Astrocyte (in vitro differentiated cells and primary cell): ENCODE measurements at regions not wholly inside any gene's neighbourhood (a gene's known extent, or its start where the extent isn't known, plus 50 kb on each side); places are given as distances from the start of the nearest gene placed in this dataset.

ENCODE experiments used
- DNase-seq: peaks from one replicate; pipeline ENCODE4 v3.0.0-alpha.2; 2010; ENCODE audit warnings: low read depth
- FAIRE-seq: peaks from 2 replicates; lab custom pipeline; 2011; peaks lifted over from hg19 to GRCh38; lab: Jason Lieb, UNC
- H2AFZ ChIP-seq: 2 replicates; pipeline ENCODE4 v1.6.0; 2012; ENCODE audit warnings: low read depth, low read length, inconsistent platforms
- H3K27ac ChIP-seq: 2 replicates; pipeline ENCODE4 v1.5.1; 2011; ENCODE audit warnings: low read depth, low read length, inconsistent platforms
- H3K27me3 ChIP-seq: 2 replicates; pipeline ENCODE4 v1.6.0; 2011; ENCODE audit warnings: low read length, inconsistent platforms; ENCODE audit not compliant: insufficient read depth
- H3K36me3 ChIP-seq: 2 replicates; pipeline ENCODE4 v1.5.1; 2011; ENCODE audit warnings: low read length, inconsistent platforms; ENCODE audit not compliant: insufficient read depth
- H3K4me1 ChIP-seq: 2 replicates; pipeline ENCODE4 v1.5.1; 2011; ENCODE audit warnings: low read length, inconsistent platforms; ENCODE audit not compliant: insufficient read depth
- H3K4me2 ChIP-seq: 2 replicates; pipeline ENCODE4 v1.6.0; 2012; ENCODE audit warnings: low read length, inconsistent platforms
- H3K4me3 ChIP-seq: 2 replicates; pipeline ENCODE4 v1.5.1; 2011; ENCODE audit warnings: low read depth, mild to moderate bottlenecking, low read length, inconsistent platforms; ENCODE audit not compliant: insufficient read depth
- H3K79me2 ChIP-seq: 2 replicates; pipeline ENCODE4 v1.6.0; 2012; ENCODE audit warnings: mild to moderate bottlenecking, low read length, inconsistent platforms; ENCODE audit not compliant: insufficient read depth
- H3K9ac ChIP-seq: 2 replicates; pipeline ENCODE4 v1.6.0; 2012; ENCODE audit warnings: mild to moderate bottlenecking, low read length, inconsistent platforms
- H3K9me3 ChIP-seq: 2 replicates; pipeline ENCODE4 v1.5.1; 2012; ENCODE audit warnings: low read depth, mild to moderate bottlenecking, low read length, inconsistent platforms; ENCODE audit not compliant: insufficient read depth
- H4K20me1 ChIP-seq: 2 replicates; pipeline ENCODE4 v1.6.0; 2012; ENCODE audit warnings: low read length, inconsistent platforms; ENCODE audit not compliant: insufficient read depth
- H3K27ac Mint-ChIP-seq: one replicate; pipeline ENCODE4 v1.8.0; 2021; ENCODE audit warnings: mild to moderate bottlenecking, mixed read lengths; ENCODE audit not compliant: unreplicated experiment
- H3K27me3 Mint-ChIP-seq: one replicate; pipeline ENCODE4 v1.8.0; 2021; ENCODE audit warnings: low read depth, mixed read lengths; ENCODE audit not compliant: unreplicated experiment
- H3K36me3 Mint-ChIP-seq: one replicate; pipeline ENCODE4 v1.8.0; 2021; ENCODE audit warnings: low read depth, mixed read lengths; ENCODE audit not compliant: unreplicated experiment
- H3K4me1 Mint-ChIP-seq: one replicate; pipeline ENCODE4 v1.8.0; 2021; ENCODE audit warnings: low read depth, mixed read lengths; ENCODE audit not compliant: unreplicated experiment
- H3K4me3 Mint-ChIP-seq: one replicate; pipeline ENCODE4 v1.8.0; 2021; ENCODE audit warnings: mild to moderate bottlenecking, moderate library complexity, mixed read lengths; ENCODE audit not compliant: unreplicated experiment
- H3K9me3 Mint-ChIP-seq: one replicate; pipeline ENCODE4 v1.8.0; 2021; ENCODE audit warnings: mild to moderate bottlenecking, mixed read lengths; ENCODE audit not compliant: unreplicated experiment
- EZH2 ChIP-seq: IDR thresholded peaks from 2 replicates; pipeline ENCODE4 v1.6.1; 2012; ENCODE audit warnings: mild to moderate bottlenecking, low read length, inconsistent platforms; ENCODE audit not compliant: insufficient read depth
- TF ChIP-seq, protein P1 (sequence below): IDR thresholded peaks from 2 replicates; pipeline ENCODE4 v1.5.1; 2011; ENCODE audit warnings: low read depth, mild to moderate bottlenecking, inconsistent platforms, low read length, moderate library complexity; ENCODE audit not compliant: insufficient read depth

DNA sequence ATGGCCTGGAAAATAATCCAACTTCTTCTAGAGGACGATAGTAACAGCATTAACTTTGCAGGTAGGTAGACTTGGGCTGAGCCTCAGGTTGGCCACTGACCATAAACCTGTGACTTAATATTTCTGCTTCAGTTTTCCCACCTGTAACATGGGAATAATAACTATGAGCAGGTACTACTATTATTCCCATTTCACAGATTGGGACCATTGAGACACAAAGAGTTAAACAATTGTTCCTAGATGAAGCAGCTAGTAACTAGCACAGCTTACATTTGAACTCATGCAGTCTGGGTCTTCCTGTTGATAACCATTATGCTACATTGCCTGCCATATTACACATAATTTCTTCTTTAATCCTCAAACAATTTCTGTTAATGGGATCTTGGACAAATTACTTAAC lies 217.7 kb downstream of the NUAK1 start:
- Histone ChIP-seq H3K79me2 (no peaks in the 10 kb centered on the region), H4K20me1 (no peaks in the 10 kb centered on the region), H3K9ac (no peak overlapping the region), H3K36me3 (no peaks in the 10 kb centered on the region), H3K4me1 (peaks cover 12% of the 10 kb centered on the region), H2AFZ (no peak overlapping the region), H3K9me3 (no peaks in the 10 kb centered on the region), H3K27me3 (no peaks in the 10 kb centered on the region), H3K27ac (no peak overlapping the region), H3K4me2 (no peak overlapping the region), H3K4me3 (no peak overlapping the region)
- no peak for FAIRE-seq
- no peak for DNase-seq
- Mint-ChIP-seq H3K27ac (no peak overlapping the region), H3K4me1 (peaks cover 28% of the 10 kb centered on the region), H3K4me3 (no peak overlapping the region), H3K27me3 (no peaks in the 10 kb centered on the region), H3K36me3 (no peaks in the 10 kb centered on the region), H3K9me3 (no peaks in the 10 kb centered on the region)
- no peak for TF ChIP-seq EZH2
- TF ChIP-seq, protein P1, sequence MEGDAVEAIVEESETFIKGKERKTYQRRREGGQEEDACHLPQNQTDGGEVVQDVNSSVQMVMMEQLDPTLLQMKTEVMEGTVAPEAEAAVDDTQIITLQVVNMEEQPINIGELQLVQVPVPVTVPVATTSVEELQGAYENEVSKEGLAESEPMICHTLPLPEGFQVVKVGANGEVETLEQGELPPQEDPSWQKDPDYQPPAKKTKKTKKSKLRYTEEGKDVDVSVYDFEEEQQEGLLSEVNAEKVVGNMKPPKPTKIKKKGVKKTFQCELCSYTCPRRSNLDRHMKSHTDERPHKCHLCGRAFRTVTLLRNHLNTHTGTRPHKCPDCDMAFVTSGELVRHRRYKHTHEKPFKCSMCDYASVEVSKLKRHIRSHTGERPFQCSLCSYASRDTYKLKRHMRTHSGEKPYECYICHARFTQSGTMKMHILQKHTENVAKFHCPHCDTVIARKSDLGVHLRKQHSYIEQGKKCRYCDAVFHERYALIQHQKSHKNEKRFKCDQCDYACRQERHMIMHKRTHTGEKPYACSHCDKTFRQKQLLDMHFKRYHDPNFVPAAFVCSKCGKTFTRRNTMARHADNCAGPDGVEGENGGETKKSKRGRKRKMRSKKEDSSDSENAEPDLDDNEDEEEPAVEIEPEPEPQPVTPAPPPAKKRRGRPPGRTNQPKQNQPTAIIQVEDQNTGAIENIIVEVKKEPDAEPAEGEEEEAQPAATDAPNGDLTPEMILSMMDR, result no peak

DNA sequence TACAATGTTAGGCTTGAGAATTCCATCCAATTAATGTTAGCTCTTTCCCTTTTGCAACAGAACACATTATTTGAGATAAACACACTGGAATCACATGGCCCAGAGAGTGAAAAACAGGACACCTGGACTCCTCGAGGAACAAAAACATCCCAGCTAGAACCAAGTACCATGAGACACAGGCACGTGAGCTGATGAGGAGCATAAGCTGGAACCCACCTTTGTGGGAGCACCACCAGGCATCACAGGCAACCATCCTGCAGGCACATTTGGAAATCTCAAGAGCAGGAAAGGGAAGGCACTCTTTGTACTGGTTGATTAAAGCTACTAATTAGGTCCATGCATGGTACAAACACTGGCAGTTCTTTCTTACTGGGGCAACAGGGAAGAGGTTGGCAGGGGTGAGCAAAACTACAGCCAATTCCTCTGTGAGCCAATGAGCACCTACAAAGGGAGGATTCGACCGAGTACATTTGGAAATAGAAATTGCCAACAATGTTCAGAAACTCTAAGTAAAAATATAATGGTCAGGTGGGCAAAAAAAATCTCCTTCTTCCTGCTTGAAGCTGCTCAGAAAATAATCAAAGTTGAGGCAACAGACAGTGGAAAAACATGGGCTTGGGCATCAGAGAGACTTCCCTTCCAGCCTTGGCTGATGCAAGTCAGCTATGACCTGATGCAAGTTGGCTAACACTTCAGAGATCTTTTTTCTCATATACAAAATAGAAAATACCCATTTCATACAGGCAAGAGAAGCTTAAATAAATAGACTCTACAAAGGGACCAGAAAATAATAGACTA lies 216.7 kb downstream of the NUAK1 start:
- H3K9ac ChIP-seq, result no peak overlapping the region
- H3K4me3 ChIP-seq, result no peak overlapping the region
- no peaks in the 10 kb centered on the region for H3K36me3 Mint-ChIP-seq
- no peaks in the 10 kb centered on the region for H4K20me1 ChIP-seq
- H3K4me2 ChIP-seq, result peak overlapping the region; percentile 54
- peak overlapping the region; percentile 92 for H3K27ac Mint-ChIP-seq
- H3K27me3 Mint-ChIP-seq, result no peaks in the 10 kb centered on the region
- no peaks in the 10 kb centered on the region for H3K9me3 Mint-ChIP-seq
- DNase-seq, result no peak
- H3K27me3 ChIP-seq, result no peaks in the 10 kb centered on the region
- TF ChIP-seq EZH2, result no peak
- TF ChIP-seq, protein P1, result no peak
- peaks cover 12% of the 10 kb centered on the region for H3K4me1 ChIP-seq
- no peak for FAIRE-seq
- H3K79me2 ChIP-seq, result no peaks in the 10 kb centered on the region
- H3K27ac ChIP-seq, result no peak overlapping the region
- H3K9me3 ChIP-seq, result no peaks in the 10 kb centered on the region
- no peak overlapping the region for H3K4me3 Mint-ChIP-seq
- peaks cover 24% of the 10 kb centered on the region for H3K4me1 Mint-ChIP-seq
- H2AFZ ChIP-seq, result no peak overlapping the region
- no peaks in the 10 kb centered on the region for H3K36me3 ChIP-seq

DNA sequence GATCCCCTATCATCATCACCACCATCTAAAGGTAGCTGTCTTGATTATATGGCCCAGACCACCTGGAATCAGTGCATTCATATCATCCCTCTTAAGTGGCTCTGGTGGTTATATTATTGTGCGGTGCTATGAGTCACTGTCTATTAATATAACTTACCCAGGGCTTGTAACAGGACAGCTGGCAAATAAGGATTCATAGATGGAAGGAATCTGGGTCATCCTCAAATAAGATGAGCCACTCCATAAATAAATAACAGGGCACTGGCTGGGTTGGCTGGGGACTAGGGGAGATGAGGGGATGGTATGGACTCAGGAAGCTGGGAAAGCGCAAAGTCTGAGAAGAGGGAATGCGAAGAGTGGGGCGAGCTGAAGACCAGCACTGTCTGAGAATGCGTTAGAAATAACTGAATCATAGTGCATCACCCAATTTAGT lies 216.1 kb downstream of the NUAK1 start:
- Mint-ChIP-seq H3K36me3 (no peaks in the 10 kb centered on the region), H3K27me3 (no peaks in the 10 kb centered on the region), H3K9me3 (no peaks in the 10 kb centered on the region), H3K4me1 (peaks cover 24% of the 10 kb centered on the region), H3K27ac (peak overlapping the region; percentile 92), H3K4me3 (no peak overlapping the region)
- peak; percentile 90 for DNase-seq
- no peaks in the 10 kb centered on the region for H3K27me3 ChIP-seq
- no peaks in the 10 kb centered on the region for H3K79me2 ChIP-seq
- H3K4me2 ChIP-seq, result peak overlapping the region; percentile 54
- peak; percentile 17 for FAIRE-seq
- H3K9ac ChIP-seq, result peak overlapping the region; percentile 17
- H3K36me3 ChIP-seq, result no peaks in the 10 kb centered on the region
- H3K4me1 ChIP-seq, result peaks cover 12% of the 10 kb centered on the region
- H2AFZ ChIP-seq, result no peak overlapping the region
- no peak for TF ChIP-seq EZH2
- TF ChIP-seq, protein P1, result no peak
- H4K20me1 ChIP-seq, result no peaks in the 10 kb centered on the region
- H3K9me3 ChIP-seq, result no peaks in the 10 kb centered on the region
- H3K4me3 ChIP-seq, result no peak overlapping the region
- peak overlapping the region; percentile 49 for H3K27ac ChIP-seq
